Right renal pelvis (tissue), 4 donors: ENCODE measurements at regions not wholly inside any gene's neighbourhood (a gene's known extent, or its start where the extent isn't known, plus 50 kb on each side); places are given as distances from the start of the nearest gene placed in this dataset.

ENCODE experiments used
- DNase-seq, 4 donors: peaks; one replicate each; pipeline ENCODE4 v3.0.0-alpha.2; 2013; ENCODE audit warnings: low read depth in 4 of 4, low spot score in 3 of 4, missing footprints in 1 of 4

GRCh38 chr9:91150998-91151717 lies 210.6 kb downstream of the AUH start:
- no peak for DNase-seq

DNA sequence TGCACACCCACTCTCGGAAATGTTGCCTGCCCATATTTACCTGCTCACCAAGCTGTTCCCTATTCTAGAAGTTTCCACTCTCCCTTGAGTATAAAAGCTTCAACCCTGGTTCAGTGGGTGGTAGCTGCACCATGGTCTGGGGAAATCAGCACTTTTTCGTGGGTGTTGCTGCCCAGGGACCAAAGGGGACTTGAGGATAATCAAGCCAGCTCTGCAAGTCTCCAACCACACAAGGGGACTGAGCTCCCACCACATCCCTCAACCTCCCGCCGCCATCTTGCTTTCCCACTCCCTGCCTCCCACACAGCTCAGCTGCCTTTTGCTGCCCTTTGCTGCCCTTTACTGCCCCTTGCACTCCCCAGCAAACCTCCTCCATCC lies 210.0 kb downstream of the AUH start:
- no peak for DNase-seq

DNA sequence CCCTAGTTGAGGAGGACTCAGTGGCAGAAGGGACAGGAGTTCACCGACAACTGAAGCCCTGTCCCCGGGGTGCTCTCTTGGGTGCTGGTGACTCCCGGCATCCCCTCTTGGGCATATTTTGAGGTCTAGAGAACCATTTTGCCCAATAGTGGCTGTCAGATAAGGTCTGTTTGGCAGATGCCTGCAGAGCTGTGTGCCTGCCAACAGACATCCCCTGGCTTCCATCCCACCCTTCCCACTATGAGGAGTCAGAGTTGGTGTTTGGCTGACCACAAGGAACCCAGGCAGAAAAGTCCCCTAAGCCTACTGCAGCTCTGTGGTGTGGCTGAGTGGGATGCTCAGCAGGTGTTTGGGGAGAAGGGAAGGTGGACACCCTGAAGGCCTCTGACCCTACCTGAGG lies 207.0 kb downstream of the AUH start:
- DNase-seq = no peak

DNA sequence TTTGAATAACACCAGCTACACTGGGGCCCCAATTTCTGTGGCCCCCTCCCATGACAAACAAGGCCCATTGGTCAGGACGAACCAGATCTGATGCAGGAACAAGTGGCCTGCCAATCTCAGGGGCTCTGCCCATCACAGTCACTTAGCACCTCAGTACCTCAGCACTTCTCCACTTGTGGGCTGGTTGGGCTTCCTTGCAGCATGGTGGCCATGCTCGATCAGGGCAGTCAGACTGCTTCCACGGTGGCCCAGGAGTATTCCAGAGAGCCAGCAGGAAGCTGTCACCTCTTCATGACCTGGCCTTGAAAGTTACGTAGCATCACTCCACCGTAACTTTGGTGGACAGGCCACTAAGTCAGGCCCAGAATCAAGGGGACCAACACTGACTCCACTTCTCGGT lies 206.5 kb downstream of the AUH start:
- DNase-seq = no peak

GRCh38 chr9:91155746-91156376 lies 205.9 kb downstream of the AUH start:
- DNase-seq = no peak

GRCh38 chr9:91156451-91157234 lies 205.1 kb downstream of the AUH start:
- no peak for DNase-seq

- DNase-seq = no peak
Observed at GRCh38 chr9:91157883-91158282, 203.8 kb downstream of the AUH start.

GRCh38 chr9:91158286-91158685 lies 203.4 kb downstream of the AUH start:
- DNase-seq = no peak

DNA sequence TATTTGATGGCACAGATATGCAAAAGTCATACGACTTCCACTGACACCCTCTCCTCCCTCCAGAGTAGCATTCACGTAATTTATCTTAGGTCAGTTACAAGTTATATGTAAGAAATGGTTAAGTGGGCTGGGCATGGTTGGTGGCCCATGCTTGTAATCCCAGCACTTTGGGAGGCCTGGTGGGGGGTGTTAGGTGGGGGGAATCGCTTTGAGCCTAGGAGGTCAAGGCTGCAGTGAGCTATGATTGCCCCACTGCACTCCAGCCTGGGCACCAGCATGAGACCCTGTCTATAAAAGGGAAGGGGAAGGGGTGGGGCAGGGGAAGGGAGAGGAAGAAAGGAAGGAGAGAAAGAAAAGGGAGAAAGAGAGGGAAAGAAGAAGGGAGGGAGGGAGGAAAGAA lies 202.8 kb downstream of the AUH start:
- no peak for DNase-seq

GRCh38 chr9:91159664-91160121 lies 202.0 kb downstream of the AUH start:
- peak in 1 of 4 donors; percentile 20 for DNase-seq

DNA sequence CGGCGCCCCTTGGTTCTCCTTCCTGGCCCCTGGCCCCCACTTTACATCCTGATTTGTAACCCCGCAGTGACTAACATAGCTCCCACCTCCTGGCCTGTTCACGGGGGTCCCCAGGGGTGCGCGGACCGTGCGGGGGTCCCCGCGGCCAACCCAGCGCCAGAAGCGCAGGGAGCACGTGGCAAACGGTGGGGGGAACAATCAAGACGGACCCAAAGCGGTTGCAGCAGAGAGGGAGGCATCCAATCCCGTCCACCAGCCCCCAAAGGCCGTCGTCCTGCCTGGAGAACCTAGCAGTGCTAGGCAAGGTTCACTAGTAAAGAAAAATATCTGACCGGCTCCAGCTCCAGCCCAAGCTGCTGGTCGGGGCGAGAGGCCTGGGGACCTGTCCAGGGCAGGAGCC lies 201.5 kb downstream of the AUH start:
- no peak for DNase-seq

- DNase-seq = no peak
Observed at GRCh38 chr9:91160599-91161464, 200.9 kb downstream of the AUH start.

- no peak for DNase-seq
Observed at GRCh38 chr9:91161465-91162300, 200.0 kb downstream of the AUH start.

GRCh38 chr9:91162311-91162710 lies 199.4 kb downstream of the AUH start:
- no peak for DNase-seq

GRCh38 chr9:91162784-91163443 lies 198.8 kb downstream of the AUH start:
- DNase-seq = no peak

DNA sequence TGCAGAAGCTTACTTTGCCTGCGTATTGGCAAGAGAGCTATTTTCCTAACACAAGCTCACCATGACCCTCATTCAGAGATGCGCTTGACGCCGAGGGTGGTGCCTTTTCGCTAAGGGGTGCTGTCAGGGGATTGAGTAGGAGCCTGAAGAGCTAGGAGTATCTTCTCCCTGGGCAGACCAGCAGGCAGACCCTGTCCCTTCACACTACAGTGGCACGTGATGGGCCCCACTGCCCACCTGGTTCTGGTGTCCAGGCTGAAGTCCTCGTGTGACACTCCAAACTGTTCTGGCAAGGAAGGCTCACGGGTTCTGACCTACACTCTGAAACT lies 198.3 kb downstream of the AUH start:
- DNase-seq = no peak

- DNase-seq = no peak
Observed at GRCh38 chr9:91163773-91164471, 197.8 kb downstream of the AUH start.
